NCI-H187 treated with DMSO at 0.1 percent for 48 hours (cell line): ENCODE measurements at regions not wholly inside any gene's neighbourhood (a gene's known extent, or its start where the extent isn't known, plus 50 kb on each side); places are given as distances from the start of the nearest gene placed in this dataset.
"Not testable (repeated sequence)": the region's sequence is repeated elsewhere in the genome, so short reads cannot be mapped to it uniquely, and the experiment has no call there.

Experiments used
- DNase-seq: peaks from one replicate; lab custom pipeline; 2025; lab: John Stamatoyannopoulos, UW

DNA sequence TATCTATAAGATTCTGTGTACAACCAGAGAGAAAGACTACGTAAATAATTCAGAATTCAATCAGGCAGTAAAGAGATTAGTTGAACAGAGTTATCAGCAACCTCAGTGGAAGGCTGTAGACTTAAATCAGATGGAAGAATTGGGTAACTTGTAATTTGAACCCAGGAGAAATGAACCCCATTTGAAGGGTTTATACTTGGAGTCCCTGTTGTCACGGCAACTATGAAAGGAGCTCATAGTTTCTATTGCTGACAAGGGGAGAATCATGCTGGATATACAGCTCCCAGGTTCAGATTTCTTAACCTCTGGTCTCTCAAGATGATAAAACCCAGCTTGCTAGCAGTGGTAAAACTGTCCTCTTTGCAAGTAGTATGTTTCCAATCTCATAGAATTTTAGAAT is 54.4 kb upstream of the BMP4 start:
- DNase-seq = no peak

DNA sequence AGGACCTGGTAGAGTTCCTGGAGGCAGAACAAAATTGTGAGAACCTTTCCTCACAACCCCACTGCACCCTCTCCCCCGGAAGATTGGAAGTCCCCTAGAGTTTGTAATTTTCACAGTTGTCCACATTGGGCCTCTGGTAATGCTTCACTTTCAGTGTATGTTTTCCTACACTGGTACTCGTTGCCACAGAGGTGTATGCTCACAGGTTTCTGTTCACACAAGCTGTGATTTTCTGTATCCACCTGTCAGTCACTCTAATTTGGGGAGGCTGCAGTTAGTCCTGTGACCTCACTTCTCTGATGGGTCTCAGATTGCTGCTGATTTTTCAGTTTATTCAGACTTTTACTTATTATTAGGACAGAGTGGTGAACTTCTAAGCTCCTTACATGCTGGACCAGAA is 66.4 kb upstream of the BMP4 start:
- DNase-seq = no peak

DNA sequence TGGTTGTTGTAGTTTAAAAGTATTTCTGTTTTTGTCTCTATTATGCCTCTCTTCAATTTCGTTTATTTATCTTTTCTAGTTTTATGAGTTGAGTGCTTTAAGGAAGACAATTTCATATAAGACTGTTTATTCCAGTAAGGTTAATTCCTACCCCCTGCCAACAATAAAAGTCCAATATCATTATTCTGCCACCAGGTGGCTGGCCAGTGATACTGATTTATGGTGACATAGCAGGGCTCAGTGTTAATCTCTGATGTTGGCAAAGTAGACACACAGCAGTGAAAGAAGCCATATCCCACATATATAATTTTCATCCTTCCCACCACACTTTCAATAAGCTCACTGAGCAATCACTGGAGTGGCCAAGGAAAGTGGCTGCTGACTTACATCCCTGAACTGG is 69.0 kb upstream of the BMP4 start:
- no peak for DNase-seq

GRCh38 chr14:54026671-54027070 is 70.0 kb upstream of the BMP4 start:
- no peak for DNase-seq

- not testable (repeated sequence) for DNase-seq
Measured at GRCh38 chr14:54030996-54031395, 74.4 kb upstream of the BMP4 start.

DNA sequence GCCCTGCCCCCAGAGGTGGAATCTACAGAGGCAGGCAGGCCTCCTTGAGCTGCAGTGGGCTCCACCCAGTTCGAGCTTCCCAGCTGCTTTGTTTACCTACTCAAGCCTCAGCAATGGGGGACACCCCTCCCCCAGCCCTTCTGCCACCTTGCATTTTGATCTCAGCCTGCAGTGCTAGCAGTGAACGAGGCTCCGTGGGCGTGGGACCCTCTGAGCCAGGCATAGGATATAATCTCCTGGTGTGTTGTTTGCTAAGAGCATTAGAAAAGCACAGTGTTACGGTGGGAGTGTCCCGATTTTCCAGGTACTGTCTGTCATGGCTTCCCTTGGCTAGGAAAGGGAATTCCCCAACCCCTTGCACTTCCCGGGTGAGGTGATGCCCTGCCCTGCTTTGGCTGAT is 76.7 kb upstream of the BMP4 start:
- DNase-seq = not testable (repeated sequence)

- DNase-seq = no peak
Measured at GRCh38 chr14:54038724-54039123, 82.1 kb upstream of the BMP4 start.

- DNase-seq = no peak
Measured at GRCh38 chr14:54039311-54039710, 82.7 kb upstream of the BMP4 start.

DNA sequence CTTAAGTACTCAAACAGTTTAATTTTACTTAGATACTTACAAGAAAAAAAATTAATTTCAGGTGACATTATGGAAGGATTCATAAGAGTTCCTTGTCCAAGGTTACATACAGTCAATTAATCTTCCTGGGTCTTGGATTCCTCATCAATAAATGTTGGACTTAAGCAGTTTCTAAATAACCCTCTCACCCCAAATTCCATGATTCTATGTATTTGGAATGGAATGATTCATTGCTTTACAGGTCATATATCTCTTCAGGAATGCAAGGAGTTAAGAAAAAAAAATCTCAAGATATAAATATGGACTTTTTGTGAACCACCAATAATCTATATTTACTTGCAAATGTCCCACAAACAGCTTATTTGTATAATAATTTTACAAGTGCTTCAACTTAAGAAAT is 84.2 kb upstream of the BMP4 start:
- DNase-seq = no peak

GRCh38 chr14:54046250-54046649 is 89.6 kb upstream of the BMP4 start:
- DNase-seq = no peak

- no peak for DNase-seq
Measured at GRCh38 chr14:54047645-54048308, 91.2 kb upstream of the BMP4 start.

GRCh38 chr14:54048311-54048710 is 91.7 kb upstream of the BMP4 start:
- no peak for DNase-seq

GRCh38 chr14:54048736-54049135 is 92.1 kb upstream of the BMP4 start:
- DNase-seq = no peak

- no peak for DNase-seq
Measured at GRCh38 chr14:54050759-54051158, 94.1 kb upstream of the BMP4 start.

GRCh38 chr14:54052696-54053385 is 96.2 kb upstream of the BMP4 start:
- DNase-seq = no peak

DNA sequence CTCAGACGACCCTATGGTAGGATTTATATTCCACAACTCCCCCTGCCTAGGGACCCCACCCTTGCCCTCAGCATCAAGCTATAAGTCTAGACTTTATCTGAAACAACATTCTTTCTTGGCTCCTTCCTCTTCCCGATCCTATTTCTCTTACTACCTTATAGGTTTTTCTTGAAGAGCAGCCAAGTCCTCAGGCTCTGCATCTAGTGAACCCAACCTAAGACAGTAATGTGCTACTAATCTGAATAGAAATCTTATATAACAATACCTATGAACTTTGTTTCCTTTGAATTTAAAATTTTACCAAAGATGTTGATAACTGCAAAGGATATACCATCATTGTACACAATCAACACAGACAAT is 96.7 kb upstream of the BMP4 start:
- DNase-seq = no peak

DNA sequence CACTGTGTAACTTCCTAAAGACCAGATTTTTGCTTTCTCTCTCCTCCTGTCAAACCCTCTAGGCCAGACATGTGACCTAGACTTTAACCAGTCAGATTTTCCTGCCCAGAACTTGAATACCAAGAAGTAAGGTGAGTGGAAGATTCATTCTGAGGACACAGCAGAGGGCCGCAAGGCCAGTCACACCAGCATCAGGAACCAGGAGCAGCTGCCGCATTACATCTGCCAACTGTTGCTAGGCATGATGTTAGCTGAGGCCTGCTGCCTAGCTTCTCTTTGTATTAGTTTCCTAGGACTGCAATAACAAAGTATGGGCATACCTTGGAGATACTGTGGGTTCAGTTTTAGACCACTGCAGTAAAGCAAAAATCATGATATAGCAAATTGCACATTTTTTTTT is 101.9 kb upstream of the BMP4 start:
- no peak for DNase-seq

- no peak for DNase-seq
Measured at GRCh38 chr14:54083549-54084239, 127.1 kb upstream of the BMP4 start.

DNA sequence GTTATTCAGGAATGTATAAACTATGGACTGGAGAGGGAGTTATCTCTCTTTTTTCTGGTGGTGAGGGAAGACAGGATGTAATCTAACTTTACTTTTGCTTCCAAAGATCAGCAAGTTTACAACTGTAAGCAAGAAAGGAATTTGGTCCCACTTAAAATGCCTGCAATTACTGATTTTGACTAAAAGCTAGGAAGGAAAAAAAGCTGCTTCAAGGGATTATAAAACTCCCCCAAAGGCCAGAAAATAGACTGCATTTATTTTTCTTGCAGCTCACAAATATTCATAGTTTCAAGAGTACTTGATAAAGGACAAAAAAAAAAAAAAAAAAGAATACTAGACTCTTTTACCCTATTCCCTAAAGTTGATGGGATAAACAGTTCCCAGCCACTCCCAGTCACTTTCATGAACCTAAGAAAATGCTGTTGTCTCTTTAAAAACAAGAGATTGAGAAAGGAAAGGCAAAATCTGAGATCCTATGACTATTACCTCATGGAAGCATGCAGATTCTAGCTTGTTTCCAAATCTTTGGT is 128.7 kb upstream of the BMP4 start:
- DNase-seq = no peak

- DNase-seq = no peak
Measured at GRCh38 chr14:54085841-54086240, 129.2 kb upstream of the BMP4 start.

DNA sequence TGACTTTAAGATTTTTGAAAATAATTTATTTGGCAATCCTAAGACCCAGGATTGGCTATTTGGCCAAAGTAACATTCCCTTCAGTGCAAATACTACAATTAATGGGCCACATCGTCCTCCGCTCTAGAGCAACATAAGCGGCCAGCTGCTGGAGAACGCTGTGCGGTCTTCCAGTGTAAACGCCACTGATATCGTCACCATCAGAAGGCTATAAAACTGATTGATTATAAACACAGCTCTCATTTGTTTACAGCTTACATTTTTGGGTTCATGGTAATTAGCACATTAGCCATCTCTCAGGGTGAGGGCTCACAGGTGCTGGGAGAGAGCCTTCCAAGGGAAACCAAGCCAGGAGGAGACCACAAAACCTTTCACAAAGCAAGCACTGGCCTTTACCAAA is 130.1 kb upstream of the BMP4 start:
- no peak for DNase-seq

DNA sequence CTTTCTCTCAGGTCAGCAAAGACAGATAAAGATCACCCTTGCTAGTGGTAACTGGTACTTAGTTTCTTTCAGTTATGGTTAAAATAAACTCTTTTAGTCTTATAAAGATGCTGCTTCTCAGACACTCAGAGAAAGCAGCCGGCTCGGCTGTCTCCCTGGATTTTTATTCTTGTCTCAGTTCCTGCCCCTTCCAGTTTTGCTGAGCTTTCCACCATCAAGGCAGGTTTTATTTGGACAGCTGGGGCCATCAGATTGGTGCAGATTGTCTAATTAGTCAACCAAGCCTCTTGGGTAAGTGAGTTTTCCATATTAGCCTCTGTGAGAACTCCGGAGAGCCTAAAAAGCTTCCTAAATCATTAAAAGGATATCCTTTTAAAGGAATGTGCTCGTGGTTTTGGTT is 130.8 kb upstream of the BMP4 start:
- DNase-seq = no peak

DNA sequence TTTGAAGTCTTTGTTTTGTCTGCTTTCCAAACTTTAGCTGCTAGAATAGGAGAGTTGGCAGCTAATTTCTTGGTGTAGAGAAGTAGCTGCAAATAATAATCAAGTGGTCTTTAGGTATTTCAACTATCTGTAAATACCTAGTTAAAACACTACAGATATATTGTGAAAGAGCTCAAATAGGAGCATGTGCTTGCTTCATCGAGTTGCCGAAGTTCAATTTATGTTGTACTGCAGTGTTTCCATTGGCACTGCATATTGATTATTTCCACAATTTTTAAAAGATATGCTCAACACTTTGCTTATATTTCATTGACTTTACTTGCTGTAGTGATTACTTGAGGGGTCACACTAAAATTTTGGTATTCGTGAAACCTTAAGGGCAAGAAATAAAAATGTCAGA is 131.6 kb upstream of the BMP4 start:
- DNase-seq = no peak
